H9 (cell line): ENCODE measurements at regions not wholly inside any gene's neighbourhood (a gene's known extent, or its start where the extent isn't known, plus 50 kb on each side); places are given as distances from the start of the nearest gene placed in this dataset.

Experiments
- DNase-seq: peaks from one replicate; pipeline ENCODE4 v3.0.0-alpha.2; 2017
- H2AFZ ChIP-seq: one replicate; pipeline ENCODE4 v1.6.1; 2013; ENCODE audit warnings: mild to moderate bottlenecking, low read length, control low read depth, moderate library complexity
- H2AK5ac ChIP-seq: 2 replicates; pipeline ENCODE4 v1.6.1; 2013; ENCODE audit warnings: low read length, control low read depth, mixed read lengths; ENCODE audit not compliant: insufficient read length
- H2BK120ac ChIP-seq: one replicate; pipeline ENCODE4 v1.6.1; 2013; ENCODE audit warnings: low read depth, mild to moderate bottlenecking, low read length, control low read depth, inconsistent platforms; ENCODE audit not compliant: poor library complexity, severe bottlenecking
- H2BK12ac ChIP-seq: 2 replicates; pipeline ENCODE4 v1.6.1; 2013; ENCODE audit warnings: low read length, control low read depth, mixed read lengths, low read depth; ENCODE audit not compliant: insufficient read length
- H2BK15ac ChIP-seq: 2 replicates; pipeline ENCODE4 v1.6.1; 2013; ENCODE audit warnings: low read depth, low read length, control low read depth
- H2BK20ac ChIP-seq: one replicate; pipeline ENCODE4 v1.6.1; 2013; ENCODE audit warnings: low read depth, mild to moderate bottlenecking, low read length, control low read depth, inconsistent platforms; ENCODE audit not compliant: poor library complexity, severe bottlenecking
- H2BK5ac ChIP-seq: 2 replicates; pipeline ENCODE4 v1.6.1; 2013; ENCODE audit warnings: low read length, control low read depth, mixed read lengths; ENCODE audit not compliant: insufficient read length
- H3K14ac ChIP-seq: 2 replicates; pipeline ENCODE4 v1.6.1; 2013; ENCODE audit warnings: low read length, control low read depth; ENCODE audit not compliant: insufficient read depth
- H3K18ac ChIP-seq: 2 replicates; pipeline ENCODE4 v1.6.1; 2013; ENCODE audit warnings: low read depth, mild to moderate bottlenecking, mixed read lengths, low read length, control low read depth; ENCODE audit not compliant: insufficient read length
- H3K23ac ChIP-seq: 2 replicates; pipeline ENCODE4 v1.6.1; 2013; ENCODE audit warnings: low read length, control low read depth, mixed read lengths, low read depth; ENCODE audit not compliant: insufficient read length
- H3K23me2 ChIP-seq: 2 replicates; pipeline ENCODE4 v1.6.1; 2013; ENCODE audit warnings: low read depth, mild to moderate bottlenecking, mixed read lengths, low read length, control low read depth; ENCODE audit not compliant: insufficient read length, poor library complexity, severe bottlenecking
- H3K27ac ChIP-seq: 2 replicates; pipeline ENCODE4 v1.5.1; 2013; ENCODE audit warnings: low read length, control low read depth, mixed read lengths, low read depth; ENCODE audit not compliant: insufficient read length
- H3K27me3 ChIP-seq: 2 replicates; pipeline ENCODE4 v1.6.1; 2013; ENCODE audit warnings: low read length, control low read depth, inconsistent platforms; ENCODE audit not compliant: insufficient read depth
- H3K4ac ChIP-seq: 2 replicates; pipeline ENCODE4 v1.6.1; 2013; ENCODE audit warnings: low read depth, mild to moderate bottlenecking, control low read depth, inconsistent platforms, low read length, moderate library complexity
- H3K4me1 ChIP-seq: 2 replicates; pipeline ENCODE4 v1.6.1; 2013; ENCODE audit warnings: low read length, control low read depth, inconsistent platforms; ENCODE audit not compliant: insufficient read depth
- H3K4me2 ChIP-seq: 2 replicates; pipeline ENCODE4 v1.6.1; 2013; ENCODE audit warnings: low read length, control low read depth, mixed read lengths; ENCODE audit not compliant: insufficient read length, insufficient read depth
- H3K56ac ChIP-seq: 2 replicates; pipeline ENCODE4 v1.6.1; 2013; ENCODE audit warnings: low read depth, mild to moderate bottlenecking, mixed read lengths, low read length, control low read depth; ENCODE audit not compliant: insufficient read length
- H3K79me1 ChIP-seq: 2 replicates; pipeline ENCODE4 v1.6.1; 2013; ENCODE audit warnings: low read depth, mild to moderate bottlenecking, moderate library complexity, low read length, control low read depth, inconsistent platforms; ENCODE audit not compliant: insufficient read depth, poor library complexity, severe bottlenecking
- H3K79me2 ChIP-seq: 2 replicates; pipeline ENCODE4 v1.6.1; 2013; ENCODE audit warnings: low read length, control low read depth, inconsistent platforms; ENCODE audit not compliant: insufficient read depth
- H3K9ac ChIP-seq: 2 replicates; pipeline ENCODE4 v1.6.1; 2013; ENCODE audit warnings: low read length, control low read depth, mixed read lengths; ENCODE audit not compliant: insufficient read length; ENCODE audit errors: extremely low read depth
- H3K9me3 ChIP-seq: one replicate; pipeline ENCODE4 v1.6.1; 2013; ENCODE audit warnings: low read depth, low read length, inconsistent platforms; ENCODE audit not compliant: control insufficient read depth
- H3T11ph ChIP-seq: one replicate; pipeline ENCODE4 v1.6.1; 2013; ENCODE audit warnings: mild to moderate bottlenecking, low read length, control low read depth, inconsistent platforms
- H4K20me1 ChIP-seq: one replicate; pipeline ENCODE4 v1.6.1; 2013; ENCODE audit not compliant: control insufficient read depth, insufficient read length, insufficient read depth
- H4K5ac ChIP-seq: 2 replicates; pipeline ENCODE4 v1.6.1; 2013; ENCODE audit warnings: low read depth, mild to moderate bottlenecking, mixed read lengths, low read length, control low read depth; ENCODE audit not compliant: insufficient read length
- H4K8ac ChIP-seq: replicated peaks from 2 replicates; pipeline ENCODE4 v1.6.1; 2013; ENCODE audit warnings: low read length, control low read depth, mixed read lengths, low read depth; ENCODE audit not compliant: insufficient read length
- H4K91ac ChIP-seq: 2 replicates; pipeline ENCODE4 v1.6.1; 2013; ENCODE audit warnings: low read depth, mild to moderate bottlenecking, moderate library complexity, mixed read lengths, low read length, control low read depth; ENCODE audit not compliant: insufficient read length
- H3K27ac Mint-ChIP-seq, 3 experiments: 2 replicates in 2 of 3; 3 replicates in 1 of 3; pipeline ENCODE4 v1.8.0; 2020 to 2021; ENCODE audit warnings: mixed read lengths in 3 of 3, mild to moderate bottlenecking in 1 of 3, moderate library complexity in 1 of 3
- H3K27me3 Mint-ChIP-seq: 2 replicates; pipeline ENCODE4 v1.8.0; 2021; ENCODE audit warnings: low read depth, mild to moderate bottlenecking, moderate library complexity, mixed read lengths
- H3K36me3 Mint-ChIP-seq, 3 experiments: 2 replicates in 2 of 3; 3 replicates in 1 of 3; pipeline ENCODE4 v1.8.0; 2020 to 2021; ENCODE audit warnings: low read depth in 3 of 3, mixed read lengths in 3 of 3; ENCODE audit not compliant: insufficient read depth in 1 of 3
- H3K4me1 Mint-ChIP-seq, 2 experiments: 2 replicates each; pipeline ENCODE4 v1.8.0; 2020; ENCODE audit warnings: mixed read lengths in 2 of 2
- H3K4me3 Mint-ChIP-seq, 2 experiments: 2 replicates in 1 of 2; 3 replicates in 1 of 2; pipeline ENCODE4 v1.8.0; 2020 to 2021; ENCODE audit warnings: mild to moderate bottlenecking in 2 of 2, mixed read lengths in 2 of 2, moderate library complexity in 1 of 2
- H3K9me3 Mint-ChIP-seq, 2 experiments: 2 replicates in 1 of 2; 3 replicates in 1 of 2; pipeline ENCODE4 v1.8.0; 2020; ENCODE audit warnings: mild to moderate bottlenecking in 2 of 2, mixed read lengths in 2 of 2, moderate library complexity in 1 of 2
- CTCF ChIP-seq: fragments of 200-600 bp; sonication (generic); conservative IDR thresholded peaks from 3 replicates; pipeline ENCODE4 v1.8.0; 2021; ENCODE audit warnings: antibody characterized with exemption, mild to moderate bottlenecking
- WGBS: extraction: QIAGEN DNeasy Blood & Tissue Kit; methylation state at CpG from one replicate; pipeline ENCODE4 v1.1.7; 2013; ENCODE audit warnings: missing lambda C conversion rate, low lambda C conversion rate, mixed read lengths; ENCODE audit not compliant: insufficient read length; ENCODE audit errors: extremely low coverage; 5-methylcytosine and 5-hydroxymethylcytosine counted together

- H3K9me3 ChIP-seq, result no peaks in the 10 kb centered on the region
- H3K23me2 ChIP-seq, result no peaks in the 10 kb centered on the region
- H3K4ac ChIP-seq, result no peak overlapping the region
- no peak overlapping the region for H3K18ac ChIP-seq
- no peak overlapping the region for H3K23ac ChIP-seq
- no peak overlapping the region for H2BK120ac ChIP-seq
- WGBS, result no CpG with 5 or more reads among the region's 1 CpG
- Mint-ChIP-seq H3K36me3 (no peaks in the 10 kb centered on the region), H3K4me3 (no peak overlapping the region), H3K27ac (no peak overlapping the region), H3K27me3 (no peaks in the 10 kb centered on the region; the same call in 1 of the 2 replicates), H3K9me3 (no peaks in the 10 kb centered on the region), H3K4me1 (peaks cover 0 to 3% of the 10 kb centered on the region in 2 experiments; a peak in 1 of 4 replicates)
- no peak overlapping the region for H3K27ac ChIP-seq
- DNase-seq, result no peak
- no peak overlapping the region for H3K14ac ChIP-seq
- no peak overlapping the region for H4K91ac ChIP-seq
- H3K4me2 ChIP-seq, result no peak overlapping the region
- H2BK15ac ChIP-seq, result no peak overlapping the region
- no peak overlapping the region for H3K9ac ChIP-seq
- H3K79me2 ChIP-seq, result no peaks in the 10 kb centered on the region
- H2AFZ ChIP-seq, result no peak overlapping the region
- H2BK12ac ChIP-seq, result no peak overlapping the region
- no peaks in the 10 kb centered on the region for H3K4me1 ChIP-seq
- H2BK20ac ChIP-seq, result no peak overlapping the region
- no peak overlapping the region for H2AK5ac ChIP-seq
- no peaks in the 10 kb centered on the region for H3K79me1 ChIP-seq
- H2BK5ac ChIP-seq, result no peak overlapping the region
- H4K20me1 ChIP-seq, result no peaks in the 10 kb centered on the region
- no peak overlapping the region for H3K56ac ChIP-seq
- no peak overlapping the region for H3T11ph ChIP-seq
- H3K27me3 ChIP-seq, result no peaks in the 10 kb centered on the region
- TF ChIP-seq CTCF, result no peak
- no peak overlapping the region for H4K5ac ChIP-seq
- H4K8ac ChIP-seq, result no peak overlapping the region
Measured at GRCh38 chr4:137655302-137655701, 123.0 kb upstream of the PCDH18 start.
